Central memory CD8-positive, alpha-beta T cell (primary cell): ENCODE measurements at regions not wholly inside any gene's neighbourhood (a gene's known extent, or its start where the extent isn't known, plus 50 kb on each side); places are given as distances from the start of the nearest gene placed in this dataset.

Source experiments
- ATAC-seq: fragments of 150-1000 bp; cut with Tn5 transposase; replicated peaks from 2 replicates; pipeline ENCODE4 v1.10.0; 2022; ENCODE audit warnings: mild to moderate bottlenecking, moderate FRiP score, moderate number of reproducible peaks; ENCODE audit not compliant: poor library complexity, severe bottlenecking; ENCODE audit errors: extremely low read depth
- DNase-seq, 2 donors: peaks; one replicate each; pipeline ENCODE4 v3.0.0; 2021; ENCODE audit warnings: low spot score in 2 of 2
- H3K27ac Mint-ChIP-seq: one replicate; pipeline ENCODE4 v1.8.0; 2022; ENCODE audit warnings: low read depth, mild to moderate bottlenecking, moderate library complexity, mixed read lengths
- H3K27me3 Mint-ChIP-seq: one replicate; pipeline ENCODE4 v1.8.0; 2022; ENCODE audit warnings: mixed read lengths
- H3K36me3 Mint-ChIP-seq: one replicate; pipeline ENCODE4 v1.8.0; 2022; ENCODE audit warnings: mild to moderate bottlenecking, moderate library complexity, mixed read lengths; ENCODE audit not compliant: insufficient read depth
- H3K4me1 Mint-ChIP-seq: one replicate; pipeline ENCODE4 v1.8.0; 2022; ENCODE audit warnings: mixed read lengths
- H3K4me3 Mint-ChIP-seq: one replicate; pipeline ENCODE4 v1.8.0; 2022; ENCODE audit warnings: mild to moderate bottlenecking, moderate library complexity, mixed read lengths
- H3K9me3 Mint-ChIP-seq: one replicate; pipeline ENCODE4 v1.8.0; 2022; ENCODE audit warnings: mixed read lengths

DNA sequence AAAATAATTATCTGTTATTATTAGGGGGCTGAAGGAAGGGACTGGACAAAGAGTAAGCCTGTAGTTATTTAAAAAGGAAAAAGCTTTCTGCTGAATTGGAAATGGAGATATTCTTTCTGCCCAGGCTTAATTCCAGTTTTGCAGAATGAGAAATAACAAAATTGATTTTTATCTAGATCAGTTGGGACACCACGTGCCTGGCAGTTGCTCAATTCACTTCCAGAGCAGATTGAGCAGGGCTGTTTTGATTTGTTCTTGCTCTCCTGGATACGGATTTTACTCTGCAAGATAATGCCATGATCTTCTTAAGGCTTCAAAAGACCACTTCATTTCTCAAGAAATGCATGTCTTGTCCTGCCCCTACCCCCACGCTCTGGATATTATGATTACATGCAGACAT lies 524.3 kb downstream of the TCERG1L start:
- peaks cover under 1% of the 10 kb centered on the region for H3K9me3 Mint-ChIP-seq
- DNase-seq (no peak), ATAC-seq (no peak)
- H3K4me3 Mint-ChIP-seq = no peak overlapping the region
- H3K27me3 Mint-ChIP-seq = no peaks in the 10 kb centered on the region
- H3K4me1 Mint-ChIP-seq = no peaks in the 10 kb centered on the region
- no peaks in the 10 kb centered on the region for H3K36me3 Mint-ChIP-seq
- no peak overlapping the region for H3K27ac Mint-ChIP-seq

DNA sequence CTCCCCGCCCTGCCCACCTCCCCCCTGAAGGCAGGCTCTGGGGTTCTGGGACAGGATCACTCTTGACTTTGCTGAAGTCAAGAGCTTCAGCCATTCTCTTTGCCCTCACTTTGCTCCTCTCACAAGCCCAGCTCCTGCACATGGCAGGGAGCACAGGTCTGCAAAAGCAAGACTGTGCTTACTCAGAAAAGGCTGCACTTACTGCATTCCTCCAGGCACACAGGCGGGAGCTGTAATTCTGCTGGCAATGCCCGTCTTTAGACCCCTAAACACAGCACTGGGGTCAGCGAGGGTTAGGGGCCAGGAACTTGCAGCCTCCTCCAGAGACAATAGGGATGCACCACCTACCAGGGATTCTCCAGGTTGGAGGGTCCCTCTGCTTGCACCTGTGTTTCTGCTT lies 523.7 kb downstream of the TCERG1L start:
- ATAC-seq (no peak), DNase-seq (no peak)
- Mint-ChIP-seq H3K9me3 (no peaks in the 10 kb centered on the region), H3K4me3 (no peak overlapping the region), H3K4me1 (no peaks in the 10 kb centered on the region), H3K36me3 (no peaks in the 10 kb centered on the region), H3K27ac (no peak overlapping the region), H3K27me3 (no peaks in the 10 kb centered on the region)

DNA sequence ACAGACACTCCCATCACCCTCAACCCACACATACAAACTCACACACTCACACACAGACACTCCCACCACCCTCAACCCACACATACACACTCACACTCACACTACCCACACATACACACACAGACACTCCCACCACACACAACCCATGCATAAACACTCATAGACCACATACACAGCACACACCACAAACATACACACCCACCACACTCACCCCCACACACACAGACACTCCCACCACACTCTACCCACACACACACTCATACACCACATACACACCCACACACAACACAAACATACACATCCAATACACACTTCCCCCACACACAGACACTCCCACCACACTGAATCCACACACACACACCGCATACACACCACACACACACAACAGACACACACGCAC lies 521.2 kb downstream of the TCERG1L start:
- Mint-ChIP-seq H3K36me3 (peaks cover 1% of the 10 kb centered on the region), H3K9me3 (peaks cover 5% of the 10 kb centered on the region), H3K4me3 (no peak overlapping the region), H3K27ac (no peak overlapping the region), H3K27me3 (no peaks in the 10 kb centered on the region), H3K4me1 (no peaks in the 10 kb centered on the region)
- DNase-seq (no peak), ATAC-seq (no peak)

DNA sequence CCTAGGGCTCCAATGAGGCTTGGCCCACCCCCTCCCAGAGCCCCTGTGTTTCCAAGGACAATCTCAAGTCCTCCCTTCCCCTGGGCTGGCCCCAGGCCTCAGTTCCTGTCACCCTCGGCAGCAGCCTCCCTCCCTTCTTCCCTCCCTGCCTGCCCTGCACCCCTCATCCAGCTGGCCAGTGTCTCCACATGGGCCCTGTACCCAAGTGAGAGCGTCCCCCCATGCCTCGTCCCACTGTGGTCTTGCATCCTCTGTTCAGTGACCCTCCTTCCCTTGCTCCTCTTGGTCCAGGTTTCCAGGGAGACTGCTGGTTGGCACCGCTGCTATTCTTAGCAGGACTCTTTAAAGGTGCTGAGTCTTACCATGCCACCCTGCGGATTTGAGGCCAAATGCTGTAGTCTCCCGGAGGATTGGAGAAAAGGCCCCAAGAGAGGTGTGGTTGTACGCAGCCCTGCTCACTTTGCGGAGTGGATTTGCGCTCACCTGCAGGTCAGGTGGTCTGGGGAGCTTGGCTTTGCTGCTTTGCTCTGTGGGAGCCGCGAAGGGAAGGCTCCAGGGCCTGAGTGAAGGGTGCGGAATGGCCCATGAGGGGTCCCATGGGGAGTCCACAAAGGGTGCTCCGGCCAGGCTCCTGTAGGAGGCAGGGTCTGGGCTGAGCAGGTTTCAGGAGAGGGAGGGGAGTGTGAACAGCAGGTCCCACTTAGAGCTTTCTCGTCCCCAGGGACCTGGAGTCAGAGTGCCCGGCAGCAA lies 519.2 kb downstream of the TCERG1L start:
- Mint-ChIP-seq H3K27me3 (no peaks in the 10 kb centered on the region), H3K9me3 (peaks cover 5% of the 10 kb centered on the region), H3K4me3 (no peak overlapping the region), H3K4me1 (no peaks in the 10 kb centered on the region), H3K36me3 (peaks cover 1% of the 10 kb centered on the region), H3K27ac (no peak overlapping the region)
- ATAC-seq (no peak), DNase-seq (no peak)

DNA sequence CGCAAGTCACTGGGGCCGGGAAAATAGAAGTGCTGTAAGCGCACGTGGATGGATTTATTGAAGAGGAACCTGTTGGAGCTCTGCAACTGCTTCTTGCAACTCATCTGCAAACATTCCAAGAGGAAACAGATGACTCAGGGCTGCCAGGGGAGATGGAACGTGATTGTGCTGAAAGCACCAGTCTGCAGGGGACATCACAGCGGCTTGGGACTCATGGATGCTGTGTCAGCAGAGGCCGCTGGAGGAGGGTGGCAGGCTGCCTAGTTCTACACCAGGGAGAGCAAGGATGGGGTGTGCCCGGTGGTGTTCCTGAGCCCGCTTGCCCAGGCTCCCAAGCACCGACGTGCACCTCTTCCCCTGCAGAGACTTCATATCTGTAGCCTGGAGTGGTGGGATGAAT lies 515.7 kb downstream of the TCERG1L start:
- DNase-seq = no peak
- no peak for ATAC-seq
- no peak overlapping the region for H3K4me3 Mint-ChIP-seq
- H3K27ac Mint-ChIP-seq = no peak overlapping the region
- H3K4me1 Mint-ChIP-seq = no peaks in the 10 kb centered on the region
- H3K9me3 Mint-ChIP-seq = peaks cover 5% of the 10 kb centered on the region
- H3K27me3 Mint-ChIP-seq = no peaks in the 10 kb centered on the region
- peaks cover 1% of the 10 kb centered on the region for H3K36me3 Mint-ChIP-seq

DNA sequence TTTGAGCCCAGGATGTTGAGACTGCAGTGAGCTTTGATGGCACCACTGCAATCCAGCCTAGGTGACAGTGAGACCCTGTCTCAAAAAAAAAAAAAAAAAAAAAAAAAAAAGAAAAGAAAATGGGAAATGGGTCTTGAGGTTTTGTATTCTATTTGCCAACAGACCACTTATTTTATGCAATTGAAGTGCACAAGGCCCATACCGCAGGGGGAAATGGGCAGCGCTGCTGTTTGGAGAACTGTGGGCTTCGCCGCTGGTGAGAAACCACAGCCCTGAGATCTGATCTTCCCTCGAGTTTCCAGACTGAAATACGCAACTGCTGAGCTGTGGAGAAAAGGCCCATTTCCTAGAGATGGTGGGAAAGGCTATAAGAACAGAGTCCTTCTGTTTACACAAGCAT lies 512.0 kb downstream of the TCERG1L start:
- H3K9me3 Mint-ChIP-seq = no peaks in the 10 kb centered on the region
- H3K4me3 Mint-ChIP-seq = no peak overlapping the region
- no peak overlapping the region for H3K27ac Mint-ChIP-seq
- no peak for DNase-seq
- no peak for ATAC-seq
- H3K36me3 Mint-ChIP-seq = no peaks in the 10 kb centered on the region
- no peaks in the 10 kb centered on the region for H3K4me1 Mint-ChIP-seq
- no peaks in the 10 kb centered on the region for H3K27me3 Mint-ChIP-seq

DNA sequence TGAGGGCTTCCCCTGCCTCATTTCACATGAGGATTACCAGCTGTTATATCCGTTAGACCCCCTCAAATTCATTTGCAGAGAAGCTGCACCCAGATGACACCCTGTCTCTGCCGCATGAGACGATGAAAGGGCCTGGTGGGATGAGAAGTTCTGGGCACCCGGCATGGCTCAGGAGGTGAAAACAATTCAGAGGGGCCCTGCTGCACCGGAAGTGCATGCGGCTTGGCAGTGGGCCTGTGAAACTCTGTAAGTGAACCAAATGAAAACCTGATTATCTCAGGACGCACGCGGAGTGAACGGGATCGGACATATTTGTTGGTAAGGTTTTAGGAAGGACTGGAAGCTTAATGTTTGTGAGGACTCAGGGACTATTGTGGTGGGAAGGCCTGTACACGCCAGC lies 511.2 kb downstream of the TCERG1L start:
- Mint-ChIP-seq H3K27ac (no peak overlapping the region), H3K9me3 (no peaks in the 10 kb centered on the region), H3K36me3 (no peaks in the 10 kb centered on the region), H3K4me3 (no peak overlapping the region), H3K4me1 (no peaks in the 10 kb centered on the region), H3K27me3 (no peaks in the 10 kb centered on the region)
- DNase-seq = no peak
- ATAC-seq = no peak

DNA sequence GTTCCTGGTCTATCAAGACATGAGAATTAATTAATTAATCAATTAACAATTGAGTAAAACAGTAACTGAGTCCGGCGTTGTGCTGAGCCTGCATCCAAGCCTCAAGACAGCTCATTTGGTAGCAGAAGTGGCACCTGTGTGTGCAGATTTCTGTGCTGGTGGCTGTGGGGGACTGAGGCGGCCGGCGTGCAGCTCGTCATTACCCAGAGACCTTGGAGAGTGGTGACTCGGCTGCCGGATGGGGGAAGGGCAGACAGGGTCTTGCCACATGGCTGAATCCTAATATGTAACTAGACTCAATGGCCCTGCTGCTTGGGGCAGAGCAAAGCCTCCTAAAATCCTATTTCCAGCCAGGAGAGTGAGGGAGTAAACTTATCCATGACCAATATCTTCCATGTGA lies 510.2 kb downstream of the TCERG1L start:
- H3K36me3 Mint-ChIP-seq = no peaks in the 10 kb centered on the region
- DNase-seq (no peak), ATAC-seq (no peak)
- H3K4me3 Mint-ChIP-seq = no peak overlapping the region
- H3K27me3 Mint-ChIP-seq = no peaks in the 10 kb centered on the region
- H3K4me1 Mint-ChIP-seq = no peaks in the 10 kb centered on the region
- H3K9me3 Mint-ChIP-seq = no peaks in the 10 kb centered on the region
- H3K27ac Mint-ChIP-seq = no peak overlapping the region

DNA sequence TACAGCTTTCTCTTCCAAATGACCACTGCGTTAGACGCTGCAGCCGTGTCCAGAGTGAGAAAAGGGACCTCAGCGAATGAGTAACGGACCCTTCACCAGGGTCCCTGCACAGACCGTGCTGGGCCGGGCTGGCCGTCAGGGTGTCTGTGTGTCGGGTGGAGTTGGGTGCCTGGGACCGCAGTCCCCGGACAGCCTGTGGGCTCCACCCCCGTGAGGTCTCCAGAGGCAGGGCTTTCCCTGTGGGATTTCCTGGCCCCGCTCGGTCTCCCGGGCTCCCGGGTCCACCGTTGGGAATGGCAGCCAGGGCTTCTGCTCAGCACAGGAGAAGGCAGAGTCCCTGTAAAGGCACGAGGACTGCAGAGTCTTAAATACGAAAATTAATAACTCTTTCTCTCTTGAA lies 509.7 kb downstream of the TCERG1L start:
- H3K27me3 Mint-ChIP-seq = no peaks in the 10 kb centered on the region
- H3K27ac Mint-ChIP-seq = no peak overlapping the region
- H3K4me1 Mint-ChIP-seq = no peaks in the 10 kb centered on the region
- ATAC-seq (no peak), DNase-seq (no peak)
- no peak overlapping the region for H3K4me3 Mint-ChIP-seq
- H3K9me3 Mint-ChIP-seq = no peaks in the 10 kb centered on the region
- H3K36me3 Mint-ChIP-seq = no peaks in the 10 kb centered on the region

DNA sequence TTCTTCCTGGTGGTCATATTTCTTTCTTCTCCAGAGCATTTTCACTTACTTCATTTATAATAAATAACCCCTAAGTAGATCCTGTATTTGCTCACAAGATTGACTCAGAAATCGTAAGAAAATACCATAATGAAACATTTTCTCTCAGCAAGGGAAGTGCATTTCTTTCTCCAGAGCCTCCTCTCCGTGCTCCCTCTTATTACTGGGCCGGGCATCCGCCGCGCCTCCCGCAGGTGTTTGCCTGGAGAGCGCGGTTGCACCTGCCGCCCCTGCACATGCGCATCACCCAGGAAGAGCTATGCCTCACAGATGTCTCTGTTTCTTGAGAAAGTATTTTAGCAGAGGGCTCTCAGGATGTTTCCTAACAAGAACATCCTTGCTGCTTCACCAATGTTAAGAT lies 509.2 kb downstream of the TCERG1L start:
- Mint-ChIP-seq H3K27ac (no peak overlapping the region), H3K27me3 (no peaks in the 10 kb centered on the region), H3K4me3 (no peak overlapping the region), H3K36me3 (no peaks in the 10 kb centered on the region), H3K4me1 (no peaks in the 10 kb centered on the region), H3K9me3 (no peaks in the 10 kb centered on the region)
- ATAC-seq = no peak
- no peak for DNase-seq

DNA sequence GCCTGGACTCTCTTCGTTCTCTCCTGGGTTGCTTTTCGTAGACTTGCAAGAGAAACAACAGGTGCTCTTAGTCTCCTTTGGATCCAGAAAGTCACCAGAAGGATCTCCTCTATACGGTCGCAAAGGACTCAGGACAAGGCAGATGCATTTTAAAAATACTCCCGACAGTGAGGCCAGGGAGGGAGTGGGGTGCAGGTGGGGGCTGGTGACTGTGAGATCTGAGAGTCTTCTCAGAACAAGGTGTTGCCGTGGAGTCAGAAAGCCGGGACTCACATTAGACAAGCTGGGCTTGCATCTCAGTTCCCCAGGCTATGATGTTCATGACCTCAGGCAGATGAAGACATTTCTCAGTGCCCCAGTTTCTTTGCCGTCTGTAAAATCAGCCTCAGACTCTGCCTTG lies 507.2 kb downstream of the TCERG1L start:
- Mint-ChIP-seq H3K9me3 (no peaks in the 10 kb centered on the region), H3K4me3 (no peak overlapping the region), H3K36me3 (no peaks in the 10 kb centered on the region), H3K4me1 (no peaks in the 10 kb centered on the region), H3K27ac (no peak overlapping the region), H3K27me3 (no peaks in the 10 kb centered on the region)
- ATAC-seq (no peak), DNase-seq (no peak)

DNA sequence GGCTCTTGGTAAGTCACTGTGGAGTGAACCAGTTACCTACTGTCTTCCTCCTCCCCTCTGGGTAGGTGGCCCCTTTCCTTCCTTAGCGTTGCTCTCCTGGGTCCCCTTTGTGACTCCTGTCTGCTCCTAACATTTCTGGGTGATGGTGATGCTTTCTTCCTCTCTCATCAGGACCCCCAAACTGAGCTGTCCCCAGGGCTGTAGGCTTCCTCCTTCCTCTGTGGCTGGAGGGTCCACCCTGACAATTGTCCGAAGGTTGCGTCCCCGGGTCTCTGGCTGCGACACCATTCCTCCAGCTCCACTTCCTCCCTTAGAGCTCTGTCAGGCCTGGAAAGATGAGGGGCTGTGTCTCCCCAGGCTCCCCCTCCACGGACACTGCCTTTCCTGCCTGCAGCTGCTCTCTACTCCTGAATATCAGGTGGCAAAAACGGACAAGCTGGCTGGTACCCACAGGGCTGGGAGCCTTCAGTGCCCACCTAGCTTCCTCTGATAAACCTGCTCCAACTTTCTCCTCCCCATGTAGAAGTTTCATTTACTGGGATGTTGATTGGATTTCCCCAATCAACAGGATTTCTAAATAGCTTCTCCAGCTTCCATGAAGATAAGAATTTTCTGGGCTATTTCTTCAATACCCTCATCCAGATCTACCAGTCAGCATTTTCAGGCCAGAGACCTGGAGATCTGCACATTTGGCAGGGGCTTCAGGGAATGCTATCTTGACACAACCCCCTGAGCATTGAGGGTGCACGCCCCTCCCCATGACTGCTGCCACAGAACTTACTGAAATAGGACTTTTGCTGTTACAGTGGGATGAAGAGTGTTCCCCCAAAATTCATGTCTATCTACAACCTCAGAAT lies 506.5 kb downstream of the TCERG1L start:
- H3K27me3 Mint-ChIP-seq = no peaks in the 10 kb centered on the region
- H3K27ac Mint-ChIP-seq = no peak overlapping the region
- no peaks in the 10 kb centered on the region for H3K36me3 Mint-ChIP-seq
- no peak overlapping the region for H3K4me3 Mint-ChIP-seq
- no peaks in the 10 kb centered on the region for H3K9me3 Mint-ChIP-seq
- no peaks in the 10 kb centered on the region for H3K4me1 Mint-ChIP-seq
- no peak for ATAC-seq
- no peak for DNase-seq

DNA sequence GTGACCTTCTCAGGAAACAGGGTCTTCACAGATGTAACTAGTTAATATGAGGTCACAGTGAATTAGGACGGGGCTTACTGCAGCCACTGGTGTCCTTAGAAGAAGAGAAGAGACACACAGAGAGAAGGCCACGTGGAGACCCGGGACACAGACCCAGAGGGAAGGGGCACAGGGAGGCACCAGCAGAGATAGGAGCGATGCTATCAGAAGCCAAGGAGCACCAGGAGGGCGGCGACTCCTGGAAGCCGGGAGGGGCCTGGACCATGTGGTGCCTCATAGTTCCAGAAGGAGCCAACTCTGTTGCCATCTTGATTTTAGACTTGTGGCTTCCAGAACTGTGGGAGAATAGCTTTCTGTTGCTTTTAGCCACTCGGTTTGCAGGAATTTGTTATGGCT lies 505.9 kb downstream of the TCERG1L start:
- Mint-ChIP-seq H3K4me3 (no peak overlapping the region), H3K27me3 (no peaks in the 10 kb centered on the region), H3K4me1 (no peaks in the 10 kb centered on the region), H3K36me3 (no peaks in the 10 kb centered on the region), H3K27ac (no peak overlapping the region), H3K9me3 (no peaks in the 10 kb centered on the region)
- no peak for ATAC-seq
- DNase-seq = no peak
